ENCODE measurements at regions not wholly inside any gene's neighbourhood (a gene's known extent, or its start where the extent isn't known, plus 50 kb on each side); places are given as distances from the start of the nearest gene placed in this dataset.

- TF ChIP-seq USF1 (IDR thresholded peaks at IDR 0.05; ENCODE audit: borderline replicate concordance, extremely low read length, insufficient read depth, low read depth, low read length) (no peak), CTCF (IDR thresholded peaks at IDR 0.05 in 2 of 3, conservative IDR thresholded peaks at IDR 0.05 in 1 of 3; ENCODE audit: control insufficient read depth in 2 of 3, extremely low read depth in 1 of 3, insufficient read depth in 1 of 3, low read depth in 3 of 3, low read length in 3 of 3) (no peak), RFX5 (IDR thresholded peaks at IDR 0.05; ENCODE audit: low read depth, low read length) (no peak), CBX5 (IDR thresholded peaks at IDR 0.05; ENCODE audit: low read depth) (no peak), RAD21 (IDR thresholded peaks at IDR 0.05; ENCODE audit: insufficient read depth, low read depth, low read length) (no peak), EZH2 (IDR thresholded peaks at IDR 0.05; ENCODE audit: borderline replicate concordance, control insufficient read depth, low read depth, low read length) (no peak), ZNF24 (IDR thresholded peaks at IDR 0.05) (no peak)
Measured at GRCh38 chr11:33942954-33943353, 51.1 kb upstream of the LMO2 start.
